ENCODE measurements at regions not wholly inside any gene's neighbourhood (a gene's known extent, or its start where the extent isn't known, plus 50 kb on each side); places are given as distances from the start of the nearest gene placed in this dataset.
"Not testable (repeated sequence)": the region's sequence is repeated elsewhere in the genome, so short reads cannot be mapped to it uniquely, and the experiment has no call there.

DNA sequence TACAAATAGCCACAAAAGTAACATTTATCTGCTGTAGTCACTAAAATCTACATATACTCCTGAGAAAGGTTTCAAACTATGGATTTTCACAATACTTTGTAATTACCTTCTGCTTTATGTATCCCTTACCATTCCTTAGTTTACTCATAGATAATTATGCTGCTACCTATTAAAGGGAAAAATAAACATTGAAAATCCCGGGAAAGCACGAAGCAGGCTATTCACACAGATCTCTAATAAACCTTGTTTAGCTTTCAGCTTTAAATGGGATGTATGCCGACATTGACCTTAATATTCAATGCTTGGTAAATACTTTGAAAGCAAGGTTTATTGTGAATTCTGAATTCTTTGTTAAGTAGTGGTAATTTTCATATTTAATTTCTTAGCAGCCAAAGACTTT is 58.5 kb upstream of the SMIM30 start:
- no peak overlapping the region for H3K4me3 ChIP-seq (ENCODE audit: low read depth, low read length, poor library complexity, severe bottlenecking)
- H3K4me2 ChIP-seq (ENCODE audit: low read length), result no peak overlapping the region
- no peak overlapping the region for H3K27ac ChIP-seq (ENCODE audit: low read depth, low read length, poor library complexity, severe bottlenecking)
- intact Hi-C loops (cut with micrococcal nuclease; ENCODE audit: unreplicated experiment), result no loop called here
- no peaks in the 10 kb centered on the region; the same call in 1 of the 2 replicates for H3K9me2 ChIP-seq (ENCODE audit: insufficient read depth, low read length)
- H3K79me2 ChIP-seq (ENCODE audit: insufficient read depth, low read depth, low read length), result no peaks in the 10 kb centered on the region
- H3K9me3 ChIP-seq (ENCODE audit: low read length), result no peaks in the 10 kb centered on the region
- H3K36me3 ChIP-seq (ENCODE audit: insufficient read depth, low read length), result no peaks in the 10 kb centered on the region
- no peaks in the 10 kb centered on the region for H4K20me1 ChIP-seq (ENCODE audit: insufficient read depth, low read length)
- TF ChIP-seq EZH2phosphoT487 (IDR thresholded peaks at IDR 0.05; ENCODE audit: borderline replicate concordance, low read depth, low read length), result no peak
- TF ChIP-seq, protein P1, sequence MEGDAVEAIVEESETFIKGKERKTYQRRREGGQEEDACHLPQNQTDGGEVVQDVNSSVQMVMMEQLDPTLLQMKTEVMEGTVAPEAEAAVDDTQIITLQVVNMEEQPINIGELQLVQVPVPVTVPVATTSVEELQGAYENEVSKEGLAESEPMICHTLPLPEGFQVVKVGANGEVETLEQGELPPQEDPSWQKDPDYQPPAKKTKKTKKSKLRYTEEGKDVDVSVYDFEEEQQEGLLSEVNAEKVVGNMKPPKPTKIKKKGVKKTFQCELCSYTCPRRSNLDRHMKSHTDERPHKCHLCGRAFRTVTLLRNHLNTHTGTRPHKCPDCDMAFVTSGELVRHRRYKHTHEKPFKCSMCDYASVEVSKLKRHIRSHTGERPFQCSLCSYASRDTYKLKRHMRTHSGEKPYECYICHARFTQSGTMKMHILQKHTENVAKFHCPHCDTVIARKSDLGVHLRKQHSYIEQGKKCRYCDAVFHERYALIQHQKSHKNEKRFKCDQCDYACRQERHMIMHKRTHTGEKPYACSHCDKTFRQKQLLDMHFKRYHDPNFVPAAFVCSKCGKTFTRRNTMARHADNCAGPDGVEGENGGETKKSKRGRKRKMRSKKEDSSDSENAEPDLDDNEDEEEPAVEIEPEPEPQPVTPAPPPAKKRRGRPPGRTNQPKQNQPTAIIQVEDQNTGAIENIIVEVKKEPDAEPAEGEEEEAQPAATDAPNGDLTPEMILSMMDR (conservative IDR thresholded peaks at IDR 0.05; ENCODE audit: low read length), result no peak
- no peaks in the 10 kb centered on the region for H3K4me1 ChIP-seq (ENCODE audit: insufficient read depth, low read length, poor library complexity, severe bottlenecking)
- no peak overlapping the region for H2AFZ ChIP-seq (ENCODE audit: low read length)
- DNase-seq (ENCODE audit: low spot score), result no peak
- ChIA-PET CTCF (ENCODE audit: unreplicated experiment) (no interaction called here), POLR2A (no interaction called here)
- BruUV-seq (replicated peaks), result no TSS peak

DNA sequence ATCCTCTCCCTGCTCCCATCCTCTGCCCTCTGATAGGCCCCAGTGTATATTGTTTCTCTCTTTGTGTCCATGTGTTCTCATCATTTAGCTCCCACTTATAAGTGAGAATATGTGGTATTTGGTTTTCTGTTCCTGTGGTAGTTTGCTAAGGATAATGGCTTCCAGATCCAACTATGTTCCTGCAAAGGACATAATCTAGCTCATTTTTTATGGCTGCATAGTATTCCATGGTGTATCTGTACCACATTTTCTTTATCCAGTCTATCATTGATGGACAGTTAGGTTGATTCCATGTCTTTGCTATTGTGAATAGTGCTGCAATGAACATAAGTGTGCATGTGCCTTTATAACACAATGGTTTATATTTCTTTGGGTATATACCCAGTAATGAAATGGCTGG is 57.8 kb upstream of the SMIM30 start:
- H3K4me1 ChIP-seq (ENCODE audit: insufficient read depth, low read length, poor library complexity, severe bottlenecking); POLR2A ChIA-PET; intact Hi-C loops (cut with micrococcal nuclease; ENCODE audit: unreplicated experiment); H4K20me1 ChIP-seq (ENCODE audit: insufficient read depth, low read length); H3K79me2 ChIP-seq (ENCODE audit: insufficient read depth, low read depth, low read length); H3K9me3 ChIP-seq (ENCODE audit: low read length); DNase-seq (ENCODE audit: low spot score); CTCF ChIA-PET (ENCODE audit: unreplicated experiment); H3K4me3 ChIP-seq (ENCODE audit: low read depth, low read length, poor library complexity, severe bottlenecking); H3K27ac ChIP-seq (ENCODE audit: low read depth, low read length, poor library complexity, severe bottlenecking); BruUV-seq (replicated peaks); H3K36me3 ChIP-seq (ENCODE audit: insufficient read depth, low read length); H3K9me2 ChIP-seq (ENCODE audit: insufficient read depth, low read length); H2AFZ ChIP-seq (ENCODE audit: low read length); H3K4me2 ChIP-seq (ENCODE audit: low read length): not testable (repeated sequence)

DNA sequence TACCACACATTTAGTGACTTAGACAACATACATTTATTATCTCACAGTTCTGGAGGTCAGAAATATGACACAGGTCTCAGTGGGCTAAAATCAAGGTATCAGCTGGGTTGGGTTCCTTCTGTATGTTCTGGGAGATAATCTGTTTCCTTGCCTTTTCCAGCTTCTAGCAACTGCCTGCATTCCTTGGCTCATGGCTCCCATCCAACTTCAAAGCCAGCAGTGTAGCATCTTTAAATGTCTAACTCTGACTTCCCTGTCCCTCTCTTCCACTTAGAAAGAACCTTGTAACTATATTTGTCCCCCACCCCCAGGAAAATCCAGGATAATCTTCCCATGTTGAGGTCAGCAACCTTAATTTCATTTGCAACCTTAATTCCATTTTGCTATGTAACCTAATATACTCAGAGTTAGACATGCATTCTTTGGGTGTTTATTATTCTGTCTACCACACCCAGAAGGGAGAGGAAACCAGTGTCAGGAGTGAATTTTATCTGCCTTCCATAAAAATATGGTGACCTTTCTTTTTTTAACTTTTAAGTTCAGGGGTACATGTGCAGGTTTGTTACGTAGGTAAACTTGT is 57.3 kb upstream of the SMIM30 start:
- Histone ChIP-seq H3K79me2 (ENCODE audit: insufficient read depth, low read depth, low read length) (no peaks in the 10 kb centered on the region), H3K36me3 (ENCODE audit: insufficient read depth, low read length) (no peaks in the 10 kb centered on the region), H3K9me3 (ENCODE audit: low read length) (no peaks in the 10 kb centered on the region), H3K4me2 (ENCODE audit: low read length) (no peak overlapping the region), H3K27ac (ENCODE audit: low read depth, low read length, poor library complexity, severe bottlenecking) (no peak overlapping the region), H3K4me3 (ENCODE audit: low read depth, low read length, poor library complexity, severe bottlenecking) (no peak overlapping the region), H3K9me2 (ENCODE audit: insufficient read depth, low read length) (no peaks in the 10 kb centered on the region; the same call in 1 of the 2 replicates), H4K20me1 (ENCODE audit: insufficient read depth, low read length) (no peaks in the 10 kb centered on the region), H3K4me1 (ENCODE audit: insufficient read depth, low read length, poor library complexity, severe bottlenecking) (no peaks in the 10 kb centered on the region), H2AFZ (ENCODE audit: low read length) (no peak overlapping the region)
- intact Hi-C loops (cut with micrococcal nuclease; ENCODE audit: unreplicated experiment), result no loop called here
- TF ChIP-seq, protein P1 (conservative IDR thresholded peaks at IDR 0.05; ENCODE audit: low read length), result no peak
- no peak for TF ChIP-seq EZH2phosphoT487 (IDR thresholded peaks at IDR 0.05; ENCODE audit: borderline replicate concordance, low read depth, low read length)
- BruUV-seq (replicated peaks), result no TSS peak
- POLR2A ChIA-PET, result no interaction called here
- DNase-seq (ENCODE audit: low spot score), result no peak
- CTCF ChIA-PET (ENCODE audit: unreplicated experiment), result no interaction called here

Data from OCI-LY7 (cell line).